HUDEP-2 (cell line): ENCODE measurements at regions not wholly inside any gene's neighbourhood (a gene's known extent, or its start where the extent isn't known, plus 50 kb on each side); places are given as distances from the start of the nearest gene placed in this dataset.
A peak's percentile ranks its signal among the peaks of the same experiment; 100 is the strongest.
"Not testable (repeated sequence)": the region's sequence is repeated elsewhere in the genome, so short reads cannot be mapped to it uniquely, and the experiment has no call there.

Source experiments
- DNase-seq, 76 experiments: peaks; one replicate each; lab custom pipeline; 2025; ENCODE audit not compliant: unreplicated experiment in 76 of 76; lab: John Stamatoyannopoulos, UW

DNA sequence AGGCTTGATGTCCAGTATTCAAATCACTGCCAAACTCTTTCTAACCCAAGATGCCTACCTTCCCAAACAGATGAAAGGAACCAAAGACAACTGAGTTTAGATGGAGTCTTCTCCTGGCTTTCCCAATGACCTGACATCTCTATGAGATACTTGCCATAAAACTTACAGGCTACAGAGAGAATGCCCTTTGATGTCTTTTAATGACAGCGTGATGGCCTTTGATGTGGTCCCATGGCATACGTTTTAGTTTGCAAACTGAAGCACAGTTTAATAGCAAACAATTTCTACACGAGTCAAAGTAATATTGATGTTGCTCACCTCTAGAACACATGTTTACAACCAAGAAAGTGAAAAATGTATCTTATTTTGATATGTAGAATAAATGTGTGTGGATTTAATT is 73.2 kb downstream of the ZIC4 start:
- no peak for DNase-seq

DNA sequence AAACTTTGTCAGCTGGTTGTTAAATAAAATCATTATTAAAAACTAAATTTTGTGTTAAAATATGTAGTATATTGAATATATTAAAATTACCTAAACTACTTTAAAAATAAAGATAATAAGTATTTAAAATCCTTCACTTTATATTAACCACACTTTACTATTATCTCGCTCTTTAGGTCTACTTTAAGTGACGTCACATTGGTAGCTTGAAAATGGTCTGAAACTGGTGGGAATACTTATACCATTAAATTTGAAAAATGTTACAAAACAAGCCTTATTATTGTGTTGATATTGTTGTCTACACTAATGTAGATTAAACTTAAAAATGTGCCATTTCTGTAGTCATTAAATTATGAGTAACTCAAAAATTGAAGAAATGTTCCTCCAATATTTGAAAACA is 77.6 kb downstream of the ZIC4 start:
- no peak for DNase-seq

DNA sequence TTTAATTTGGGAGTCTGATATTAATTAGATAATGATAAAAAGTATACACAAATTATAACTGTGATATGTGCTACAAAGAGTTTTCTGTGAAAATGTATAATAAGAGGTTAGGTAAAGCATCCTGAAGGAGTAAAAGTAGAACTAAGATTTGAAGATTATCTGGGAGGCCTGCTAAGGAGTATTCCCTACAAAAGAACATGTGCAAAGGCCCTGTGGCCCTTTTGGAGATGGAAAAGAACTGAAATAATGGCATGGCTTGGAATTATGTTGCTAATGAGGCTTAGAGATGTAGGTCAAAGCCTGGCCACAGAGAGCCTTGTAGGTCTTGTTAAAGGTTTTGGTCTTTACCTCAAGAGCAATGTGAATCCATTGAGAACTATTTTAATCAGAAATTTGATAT is 82.0 kb downstream of the ZIC4 start:
- no peak for DNase-seq

DNA sequence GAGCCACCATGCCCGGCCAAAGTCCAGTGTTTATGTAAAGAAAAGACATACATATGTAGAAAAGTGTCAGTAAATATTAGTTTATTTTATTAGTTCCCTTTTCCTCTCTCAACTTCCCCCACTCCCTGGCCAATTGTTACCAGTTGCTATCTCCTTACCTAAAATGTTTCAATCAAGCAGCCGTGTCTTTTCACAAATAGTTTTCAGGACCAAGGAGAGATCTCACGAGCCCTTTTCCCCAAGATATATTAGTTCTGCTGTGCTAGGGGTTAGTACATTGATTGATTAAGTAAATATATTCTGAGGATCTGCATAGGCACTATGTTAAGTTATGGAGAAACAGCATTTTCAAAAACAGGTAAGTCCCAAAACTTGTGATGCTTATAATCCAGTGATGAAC is 87.4 kb downstream of the ZIC4 start:
- no peak for DNase-seq

DNA sequence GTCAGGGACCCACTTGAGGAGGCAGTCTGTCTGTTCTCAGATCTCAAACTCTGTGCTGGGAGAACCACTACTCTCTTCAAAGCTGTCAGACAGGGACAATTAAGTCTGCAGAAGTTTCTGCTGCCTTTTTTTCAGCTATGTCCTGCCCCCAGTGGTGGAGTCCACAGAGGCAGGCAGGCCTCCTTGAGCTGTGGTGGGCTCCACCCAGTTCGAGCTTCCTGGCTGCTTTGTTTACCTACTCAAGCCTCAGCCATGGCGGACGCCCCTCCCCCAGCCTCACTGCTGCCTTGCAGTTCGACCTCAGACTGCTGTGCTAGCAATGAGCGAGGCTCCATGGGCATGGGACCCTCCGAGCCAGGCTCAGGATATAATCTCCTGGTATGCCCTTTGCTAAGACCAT is 89.3 kb downstream of the ZIC4 start:
- DNase-seq: not testable (repeated sequence)

DNA sequence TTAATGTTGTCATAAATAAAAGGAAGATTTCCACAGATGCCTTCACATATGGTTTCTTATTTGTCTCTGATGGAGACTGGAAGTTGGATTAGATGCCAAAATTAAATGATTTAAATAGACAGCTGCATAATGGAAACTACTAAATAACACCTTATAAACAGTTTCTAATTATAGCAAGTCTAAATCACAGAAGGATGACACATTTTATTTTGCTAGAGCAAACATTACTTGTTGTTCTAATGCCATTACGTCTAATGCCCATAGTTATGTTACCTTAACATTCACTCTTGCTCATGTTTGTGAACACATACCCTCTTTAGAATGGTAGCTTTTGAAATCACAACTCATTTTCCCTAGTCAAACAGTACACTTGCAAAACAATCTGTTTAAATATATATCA is 92.8 kb downstream of the ZIC4 start:
- no peak for DNase-seq

DNA sequence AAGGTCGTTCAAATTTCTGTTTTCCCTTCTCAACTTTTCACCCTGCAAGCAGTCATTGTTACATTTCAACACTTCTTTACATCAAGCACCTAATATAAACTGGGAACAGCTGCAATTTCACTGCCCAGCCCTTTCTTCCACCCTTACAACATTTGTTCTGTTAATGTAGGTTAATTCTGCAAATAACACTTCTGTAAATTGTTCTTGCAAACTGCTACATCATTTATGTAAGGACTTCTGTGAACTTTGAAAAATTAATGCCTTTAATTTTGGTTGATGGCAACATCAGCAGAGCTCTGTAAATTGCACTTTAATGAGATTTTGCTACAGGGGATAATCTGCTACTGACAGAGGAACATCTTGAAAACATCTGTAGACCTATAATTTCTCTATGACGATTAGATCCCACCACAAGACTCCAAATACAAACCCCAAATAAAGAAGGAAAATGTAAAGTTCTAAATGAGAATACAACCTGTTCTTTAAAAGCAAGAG is 93.5 kb downstream of the ZIC4 start:
- DNase-seq: no peak

DNA sequence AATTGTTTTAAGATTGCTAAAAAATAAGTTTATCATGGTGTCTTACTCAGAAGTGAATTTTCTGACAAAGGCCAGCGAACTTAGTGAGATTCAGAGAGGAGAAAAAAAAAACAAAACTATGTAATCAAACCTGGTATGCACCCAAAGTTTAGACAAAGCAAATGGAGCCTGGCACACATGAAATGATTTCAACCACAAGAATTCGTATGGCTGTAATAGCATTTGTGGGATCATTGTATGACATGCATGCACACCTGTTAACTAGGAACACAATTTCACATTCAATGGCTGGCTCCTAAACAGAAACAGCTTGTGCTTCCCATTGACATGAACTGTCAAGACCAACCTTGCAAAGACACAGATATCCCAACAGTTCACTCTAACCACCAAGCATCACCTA is 94.6 kb downstream of the ZIC4 start:
- DNase-seq: no peak

DNA sequence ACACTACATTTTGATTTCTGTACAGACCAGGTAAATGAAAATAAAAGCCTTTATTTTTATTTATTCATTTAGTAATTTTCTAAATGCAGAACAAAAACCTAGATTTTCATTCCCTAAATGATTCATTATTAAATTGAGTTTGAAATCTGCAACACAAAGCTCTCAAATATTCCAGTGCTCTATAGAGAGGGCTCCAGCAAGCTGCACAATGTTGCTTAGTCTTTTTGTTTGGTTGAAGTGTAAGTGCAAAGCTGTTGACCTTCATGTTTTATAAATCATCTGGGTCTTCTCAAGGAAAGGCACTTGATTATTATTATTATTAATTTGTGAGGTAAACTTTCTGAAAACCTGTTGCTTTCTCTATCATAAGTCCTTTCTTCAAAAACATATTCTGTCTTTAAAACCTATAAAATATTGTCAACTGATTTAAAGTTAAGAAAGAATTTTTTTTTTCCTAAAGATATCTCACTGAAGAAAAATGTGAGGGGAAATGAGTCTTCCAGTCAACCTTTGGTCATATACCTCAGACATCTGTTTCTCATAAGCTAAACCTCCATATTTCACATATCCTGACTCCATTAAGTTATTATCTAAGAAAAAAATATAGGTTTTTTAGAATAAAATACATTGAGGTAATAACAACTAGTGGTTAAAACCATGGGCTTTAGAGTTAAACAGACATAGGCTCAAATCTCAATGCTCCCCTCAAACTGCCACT is 100.7 kb downstream of the ZIC4 start:
- DNase-seq: no peak

DNA sequence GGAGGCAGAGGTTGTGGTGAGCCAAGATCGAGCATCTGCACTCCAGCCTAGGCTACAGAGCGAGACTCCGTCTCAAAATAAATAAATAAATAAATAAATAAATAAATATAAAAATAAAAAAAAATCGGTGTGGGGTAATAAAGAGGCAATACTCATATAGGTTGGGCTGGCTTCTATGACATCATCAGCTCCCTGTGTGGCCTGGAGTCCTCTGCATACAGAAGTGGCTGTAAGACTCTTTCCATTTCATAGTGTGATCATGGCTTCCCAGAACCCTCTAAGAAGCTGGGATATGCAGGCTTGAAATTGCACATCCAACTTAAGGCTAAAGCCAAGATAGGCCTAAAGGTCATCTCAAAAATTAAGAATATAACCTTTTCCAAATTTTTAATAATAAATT is 101.6 kb downstream of the ZIC4 start:
- DNase-seq: no peak

DNA sequence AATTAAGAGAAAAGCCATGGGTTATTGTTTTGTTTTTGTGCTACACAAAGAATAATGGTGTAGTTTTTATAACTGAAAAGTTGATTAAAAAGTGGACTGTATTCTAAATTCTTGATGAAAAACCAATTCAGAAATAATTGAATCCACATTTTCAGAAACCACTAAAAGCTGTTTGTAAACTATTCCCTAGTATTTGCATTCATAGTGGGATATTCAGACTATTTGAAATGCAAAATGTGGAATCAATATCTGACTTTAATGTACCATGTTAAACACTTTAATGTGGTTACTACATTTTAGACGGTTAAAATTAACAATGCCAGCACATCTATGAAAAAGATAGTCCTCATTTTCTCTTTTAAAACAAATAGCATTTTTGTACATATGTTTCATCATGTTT is 104.6 kb downstream of the ZIC4 start:
- no peak for DNase-seq

DNA sequence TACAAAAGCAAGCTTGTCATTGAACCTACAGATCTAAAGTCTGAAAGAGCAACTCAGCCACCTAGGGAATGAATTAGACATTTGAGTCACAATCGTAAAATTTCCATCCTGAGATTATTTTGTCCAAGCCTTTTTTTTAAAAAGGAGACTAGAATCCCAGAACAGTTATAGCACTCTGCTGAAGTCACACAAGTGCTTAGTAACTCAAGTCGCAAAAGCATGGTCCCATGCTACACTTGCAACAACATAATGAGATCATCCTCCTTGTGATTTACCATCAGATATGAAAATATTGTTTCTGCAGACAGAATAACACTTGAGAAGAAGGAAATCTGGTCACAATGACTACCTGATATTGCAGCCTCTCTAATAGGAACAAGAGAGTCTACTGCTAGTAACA is 106.7 kb downstream of the ZIC4 start:
- no peak for DNase-seq

DNA sequence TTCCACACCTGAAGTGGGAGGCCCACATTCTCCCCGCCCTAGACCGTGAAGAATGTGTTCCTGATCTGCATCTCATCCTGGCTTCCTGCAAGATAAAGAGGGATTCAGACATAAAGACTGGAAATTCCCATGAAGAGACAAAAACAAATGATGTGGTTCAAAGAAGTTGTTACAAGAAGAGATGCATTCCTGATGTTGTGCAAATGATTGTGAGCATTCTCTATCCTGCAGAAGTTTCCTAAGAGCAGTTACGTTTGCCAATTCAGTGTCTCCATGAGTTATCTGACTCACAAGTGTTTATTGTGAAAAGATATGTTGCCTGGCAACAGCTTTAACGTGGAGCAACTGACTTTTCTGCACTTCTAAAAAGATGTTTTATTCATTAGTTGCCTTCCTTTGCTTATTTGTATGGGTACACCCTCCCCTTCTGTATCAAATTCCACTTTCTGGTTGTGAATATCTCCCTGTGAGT is 107.8 kb downstream of the ZIC4 start:
- no peak for DNase-seq

DNA sequence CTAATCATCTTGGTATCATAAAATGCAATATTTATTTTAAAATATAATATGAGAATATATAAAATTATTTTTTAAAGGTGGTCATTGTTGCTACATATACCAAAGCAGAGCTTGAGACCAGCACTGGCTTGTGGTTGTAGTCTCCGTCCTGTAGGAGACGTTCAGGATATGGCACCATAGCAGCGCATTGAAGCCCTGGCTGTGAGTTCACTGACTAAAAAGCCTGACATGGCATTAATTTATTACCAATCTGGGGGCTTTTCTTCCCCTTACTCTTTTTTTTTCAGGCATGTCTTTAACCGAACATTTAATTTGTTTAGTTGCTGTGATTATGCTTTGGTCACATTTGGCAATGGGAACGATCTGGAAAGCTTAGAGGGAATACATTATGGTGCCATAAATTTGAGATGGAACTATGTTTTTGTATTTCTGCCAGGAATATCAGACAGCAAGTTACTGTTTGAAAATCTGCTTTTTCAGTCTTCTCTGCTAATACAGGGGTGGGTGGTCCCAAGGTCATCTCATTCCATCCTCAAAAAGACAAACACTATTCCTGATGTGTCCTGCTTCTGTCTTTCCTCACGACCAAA is 108.5 kb downstream of the ZIC4 start:
- no peak for DNase-seq

DNA sequence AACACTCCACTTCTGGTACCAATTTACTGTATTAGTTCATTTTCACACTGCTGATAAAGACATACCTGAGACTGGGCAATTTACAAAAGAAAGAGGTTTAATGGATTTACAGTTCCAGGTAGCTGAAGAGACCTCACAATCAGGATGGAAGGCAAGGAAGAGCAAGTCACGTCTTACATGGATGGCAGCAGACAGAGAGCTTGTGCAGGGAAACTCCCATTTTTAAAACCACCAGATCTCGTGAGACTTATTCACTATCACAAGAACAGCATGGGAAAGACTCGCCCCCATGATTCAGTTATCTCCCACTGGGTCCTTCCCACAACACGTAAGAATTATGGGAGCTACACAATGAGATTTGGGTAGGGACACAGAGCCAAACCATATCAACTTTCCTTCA is 119.0 kb downstream of the ZIC4 start:
- DNase-seq: not testable (repeated sequence)

DNA sequence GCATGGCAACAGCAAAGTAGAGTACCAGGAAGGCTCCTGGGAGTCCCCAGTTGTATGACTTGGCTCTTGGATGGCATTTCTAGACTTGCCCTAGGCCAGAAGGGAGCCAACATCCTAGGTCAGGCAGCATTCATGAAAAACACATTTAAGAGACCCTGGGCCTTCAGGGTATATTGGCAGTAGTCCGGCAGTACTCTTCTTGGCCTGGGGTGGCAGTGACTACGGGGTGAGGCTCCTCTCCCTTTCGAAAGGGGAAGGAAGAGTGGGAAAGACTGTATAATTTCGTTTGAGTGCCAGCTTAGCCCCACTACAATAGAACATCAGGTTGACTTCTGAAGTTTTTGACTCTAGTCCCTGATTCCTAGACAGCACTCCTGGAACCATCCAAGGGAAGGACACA is 136.4 kb downstream of the ZIC4 start:
- DNase-seq: peak in 1 of 76 experiments; percentile 1

DNA sequence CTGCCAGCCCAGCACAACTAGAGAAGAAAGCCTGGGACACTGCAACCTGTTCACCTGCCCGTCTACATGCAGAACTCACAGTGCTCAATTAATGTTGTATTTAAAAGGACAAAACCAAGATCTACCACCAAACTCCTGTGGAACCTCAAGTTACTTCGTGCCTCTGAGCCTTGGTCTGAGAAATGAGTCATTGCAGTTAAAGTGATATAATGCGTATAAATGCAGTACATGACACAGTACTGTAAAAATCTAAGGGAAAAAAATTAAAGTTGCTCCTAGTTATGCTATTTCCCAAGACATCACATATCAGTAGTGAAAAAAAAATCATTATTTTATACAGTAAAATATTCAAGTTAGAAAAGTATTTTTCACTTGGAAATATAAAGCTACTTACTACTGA is 138.9 kb downstream of the ZIC4 start:
- no peak for DNase-seq

DNA sequence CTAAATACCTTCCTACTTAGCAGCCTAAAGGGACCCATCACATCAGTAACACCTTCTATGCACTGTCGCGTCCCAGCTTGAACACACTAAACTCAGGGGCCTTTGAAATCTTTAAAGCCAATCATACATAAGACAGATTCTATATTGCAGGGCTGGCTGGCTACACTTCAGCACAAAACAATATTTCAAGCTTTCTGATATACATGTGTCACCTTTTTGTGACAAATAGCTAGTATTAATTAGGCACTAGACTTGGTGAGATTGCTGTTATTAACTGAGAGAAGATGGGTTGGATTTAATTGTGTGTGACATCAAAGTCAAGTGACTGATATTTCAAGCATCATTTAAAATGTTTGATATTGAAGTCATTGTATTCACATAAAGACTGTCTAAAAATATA is 148.4 kb downstream of the ZIC4 start:
- no peak for DNase-seq

DNA sequence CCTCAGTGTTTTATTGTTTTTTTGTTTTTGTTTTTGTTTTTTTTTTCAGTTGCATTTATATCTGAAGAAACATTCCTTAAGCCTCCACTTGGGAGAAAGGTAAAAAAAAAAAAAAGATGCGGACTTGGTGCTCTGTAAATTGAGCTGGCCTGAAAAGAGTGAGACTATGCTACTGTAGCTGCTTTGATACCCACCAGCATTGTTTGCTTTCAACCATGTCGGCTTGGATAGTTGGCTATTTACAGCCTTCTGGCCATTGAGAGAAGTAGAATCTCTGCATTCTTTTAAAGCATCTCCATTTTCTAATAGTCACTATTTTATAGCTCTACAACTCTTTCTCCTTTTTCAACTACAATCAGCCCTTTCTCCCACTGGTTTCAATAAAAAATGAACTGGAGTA is 149.6 kb downstream of the ZIC4 start:
- DNase-seq: no peak

DNA sequence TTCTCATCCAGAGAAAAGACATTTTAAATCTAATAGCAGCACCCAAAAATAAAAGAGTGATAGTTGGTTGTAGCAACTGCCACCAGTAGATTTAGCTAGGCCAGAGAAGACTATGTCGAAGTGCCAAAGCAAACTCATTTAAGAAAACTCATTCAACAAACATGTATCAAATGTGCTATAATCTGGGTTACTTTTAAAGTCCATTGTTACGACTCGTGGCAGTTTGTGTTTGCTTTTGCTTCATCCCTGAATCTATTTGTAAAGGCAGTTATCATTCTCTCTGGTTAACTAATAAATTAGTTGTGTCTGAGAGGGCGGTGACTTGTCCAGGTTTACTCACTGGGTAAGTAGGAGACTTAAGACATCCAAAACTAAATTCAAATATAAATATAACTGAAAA is 159.4 kb downstream of the ZIC4 start:
- no peak for DNase-seq

DNA sequence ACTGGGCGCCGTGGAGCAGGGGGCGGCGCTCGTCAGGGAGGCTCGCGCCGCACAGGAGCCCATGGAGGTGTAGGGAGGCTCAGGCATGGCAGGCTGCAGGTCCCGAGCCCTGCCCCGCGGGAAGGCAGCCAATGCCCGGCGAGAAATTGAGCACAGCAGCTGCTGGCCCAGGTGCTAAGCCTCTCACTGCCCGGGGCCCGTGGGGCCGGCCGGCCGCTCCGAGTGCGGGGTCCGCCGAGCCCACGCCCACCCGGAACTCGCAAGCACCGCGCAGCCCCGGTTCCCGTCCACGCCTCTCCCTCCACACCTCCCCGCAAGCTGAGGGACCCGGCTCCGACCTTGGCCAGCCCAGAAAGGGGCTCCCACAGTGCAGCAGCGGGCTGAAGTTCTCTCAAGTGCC is 160.7 kb downstream of the ZIC4 start:
- DNase-seq: not testable (repeated sequence)

DNA sequence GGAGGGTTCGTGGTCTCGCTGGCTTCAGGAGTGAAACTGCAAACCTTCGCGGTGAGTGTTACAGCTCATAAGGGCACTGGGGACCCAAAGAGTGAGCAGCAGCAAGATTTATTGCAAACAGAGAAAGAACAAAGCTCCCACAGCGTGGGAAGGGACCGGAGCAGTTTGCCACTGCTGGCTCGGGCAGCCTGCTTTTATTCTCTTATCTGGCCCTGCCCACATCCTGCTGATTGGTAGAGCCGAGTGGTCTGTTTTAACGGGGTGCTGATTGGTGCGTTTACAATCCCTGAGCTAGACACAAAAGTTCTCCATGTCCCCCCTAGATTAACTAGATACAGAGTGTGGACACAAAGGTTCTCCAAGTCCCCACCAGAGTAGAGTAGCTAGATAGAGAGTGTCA is 161.3 kb downstream of the ZIC4 start:
- not testable (repeated sequence) for DNase-seq

DNA sequence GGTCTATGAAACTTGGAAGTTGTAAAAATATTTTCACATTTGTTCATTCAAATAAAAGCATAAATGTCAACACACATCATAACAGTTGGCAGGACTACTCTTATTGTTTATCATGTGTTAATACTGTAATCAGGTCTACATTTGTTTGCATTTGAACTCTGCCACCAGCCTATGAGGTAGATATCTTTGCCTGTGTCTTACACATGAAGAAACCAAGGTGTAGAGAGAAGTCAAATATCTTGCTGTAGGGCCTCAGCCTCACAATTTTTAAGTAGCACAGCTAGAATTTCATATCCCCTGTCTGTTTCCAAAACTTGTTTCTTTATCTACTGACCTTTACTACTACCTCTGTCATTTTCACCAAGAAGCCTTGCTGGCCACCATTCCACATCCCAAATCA is 161.9 kb downstream of the ZIC4 start:
- no peak for DNase-seq
